ENCODE measurements at regions not wholly inside any gene's neighbourhood (a gene's known extent, or its start where the extent isn't known, plus 50 kb on each side); places are given as distances from the start of the nearest gene placed in this dataset.
"Not testable (repeated sequence)": the region's sequence is repeated elsewhere in the genome, so short reads cannot be mapped to it uniquely, and the experiment has no call there.

- H3K4me1 ChIP-seq (ENCODE audit: insufficient read depth); H3K36me3 ChIP-seq (ENCODE audit: insufficient read depth); H3K4me3 ChIP-seq (ENCODE audit: low read depth, low read length); H3K27ac ChIP-seq (ENCODE audit: low read depth); DNase-seq (ENCODE audit: extremely low spot score): not testable (repeated sequence)
- WGBS = 93% methylated on average over 17 of the region's 17 CpGs
Measured at GRCh38 chr2:242061930-242062329, 192.4 kb downstream of the RTP5 start.

- Histone ChIP-seq H3K4me1 (ENCODE audit: insufficient read depth) (no peaks in the 10 kb centered on the region), H3K27ac (ENCODE audit: low read depth) (no peak overlapping the region), H3K4me3 (ENCODE audit: low read depth, low read length) (no peak overlapping the region), H3K36me3 (ENCODE audit: insufficient read depth) (no peaks in the 10 kb centered on the region)
- WGBS = 46% methylated on average over 2 of the region's 2 CpGs
- no peak for DNase-seq (ENCODE audit: extremely low spot score)
Measured at GRCh38 chr2:242063436-242063835, 193.9 kb downstream of the RTP5 start.

- no peak for DNase-seq (ENCODE audit: extremely low spot score)
- Histone ChIP-seq H3K27ac (ENCODE audit: low read depth) (no peak overlapping the region), H3K36me3 (ENCODE audit: insufficient read depth) (no peaks in the 10 kb centered on the region), H3K4me1 (ENCODE audit: insufficient read depth) (no peaks in the 10 kb centered on the region), H3K4me3 (ENCODE audit: low read depth, low read length) (no peak overlapping the region)
- 80% methylated on average over 7 of the region's 7 CpGs for WGBS
Measured at GRCh38 chr2:242063850-242064249, 194.3 kb downstream of the RTP5 start.

- Histone ChIP-seq H3K27ac (ENCODE audit: low read depth) (no peak overlapping the region), H3K4me3 (ENCODE audit: low read depth, low read length) (no peak overlapping the region), H3K36me3 (ENCODE audit: insufficient read depth) (no peaks in the 10 kb centered on the region), H3K4me1 (ENCODE audit: insufficient read depth) (no peaks in the 10 kb centered on the region)
- DNase-seq (ENCODE audit: extremely low spot score) = no peak
- 78% methylated on average over 19 of the region's 19 CpGs for WGBS
Measured at GRCh38 chr2:242064364-242065250, 195.1 kb downstream of the RTP5 start.

- no peaks in the 10 kb centered on the region for H3K36me3 ChIP-seq (ENCODE audit: insufficient read depth)
- H3K27ac ChIP-seq (ENCODE audit: low read depth) = no peak overlapping the region
- DNase-seq (ENCODE audit: extremely low spot score) = no peak
- no peak overlapping the region for H3K4me3 ChIP-seq (ENCODE audit: low read depth, low read length)
- WGBS = 66% methylated on average over 11 of the region's 11 CpGs
- H3K4me1 ChIP-seq (ENCODE audit: insufficient read depth) = no peaks in the 10 kb centered on the region
Measured at GRCh38 chr2:242065426-242065825, 195.9 kb downstream of the RTP5 start.

- no peak overlapping the region for H3K27ac ChIP-seq (ENCODE audit: low read depth)
- H3K36me3 ChIP-seq (ENCODE audit: insufficient read depth) = no peaks in the 10 kb centered on the region
- no peaks in the 10 kb centered on the region for H3K4me1 ChIP-seq (ENCODE audit: insufficient read depth)
- 85% methylated on average over 7 of the region's 7 CpGs for WGBS
- DNase-seq (ENCODE audit: extremely low spot score) = no peak
- no peak overlapping the region for H3K4me3 ChIP-seq (ENCODE audit: low read depth, low read length)
Measured at GRCh38 chr2:242069018-242069417, 199.5 kb downstream of the RTP5 start.

- H3K4me1 ChIP-seq (ENCODE audit: insufficient read depth); H3K27ac ChIP-seq (ENCODE audit: low read depth); H3K36me3 ChIP-seq (ENCODE audit: insufficient read depth); H3K4me3 ChIP-seq (ENCODE audit: low read depth, low read length); DNase-seq (ENCODE audit: extremely low spot score): not testable (repeated sequence)
- WGBS = 48% methylated on average over 12 of the region's 12 CpGs
Measured at GRCh38 chr2:242069938-242070395, 200.4 kb downstream of the RTP5 start.

- H3K4me3 ChIP-seq (ENCODE audit: low read depth, low read length); DNase-seq (ENCODE audit: extremely low spot score); H3K36me3 ChIP-seq (ENCODE audit: insufficient read depth); H3K4me1 ChIP-seq (ENCODE audit: insufficient read depth); H3K27ac ChIP-seq (ENCODE audit: low read depth): not testable (repeated sequence)
- WGBS = 79% methylated on average over 11 of the region's 11 CpGs
Measured at GRCh38 chr2:242070726-242071125, 201.2 kb downstream of the RTP5 start.

GRCh38 chr2:242071377-242071776, 201.8 kb downstream of the RTP5 start:
- H3K4me1 ChIP-seq (ENCODE audit: insufficient read depth); H3K36me3 ChIP-seq (ENCODE audit: insufficient read depth); H3K4me3 ChIP-seq (ENCODE audit: low read depth, low read length); H3K27ac ChIP-seq (ENCODE audit: low read depth); DNase-seq (ENCODE audit: extremely low spot score): not testable (repeated sequence)
- 76% methylated on average over 7 of the region's 7 CpGs for WGBS

- not testable (repeated sequence) for H3K27ac ChIP-seq (ENCODE audit: low read depth); H3K4me3 ChIP-seq (ENCODE audit: low read depth, low read length); DNase-seq (ENCODE audit: extremely low spot score); H3K4me1 ChIP-seq (ENCODE audit: insufficient read depth); H3K36me3 ChIP-seq (ENCODE audit: insufficient read depth)
- 87% methylated on average over 11 of the region's 11 CpGs for WGBS
Measured at GRCh38 chr2:242071936-242072335, 202.4 kb downstream of the RTP5 start.

- DNase-seq (ENCODE audit: extremely low spot score) = no peak
- WGBS = 46% methylated on average over 2 of the region's 2 CpGs
- Histone ChIP-seq H3K27ac (ENCODE audit: low read depth) (no peak overlapping the region), H3K4me3 (ENCODE audit: low read depth, low read length) (no peak overlapping the region), H3K4me1 (ENCODE audit: insufficient read depth) (no peaks in the 10 kb centered on the region), H3K36me3 (ENCODE audit: insufficient read depth) (no peaks in the 10 kb centered on the region)
Measured at GRCh38 chr2:242075168-242075567, 205.6 kb downstream of the RTP5 start.

- DNase-seq (ENCODE audit: extremely low spot score) = no peak
- H3K36me3 ChIP-seq (ENCODE audit: insufficient read depth) = no peaks in the 10 kb centered on the region
- H3K4me1 ChIP-seq (ENCODE audit: insufficient read depth) = no peaks in the 10 kb centered on the region
- WGBS = 43% methylated on average over 7 of the region's 7 CpGs
- H3K4me3 ChIP-seq (ENCODE audit: low read depth, low read length) = no peak overlapping the region
- H3K27ac ChIP-seq (ENCODE audit: low read depth) = no peak overlapping the region
Measured at GRCh38 chr2:242075696-242076095, 206.2 kb downstream of the RTP5 start.

- not testable (repeated sequence) for H3K27ac ChIP-seq (ENCODE audit: low read depth); H3K4me1 ChIP-seq (ENCODE audit: insufficient read depth); H3K4me3 ChIP-seq (ENCODE audit: low read depth, low read length); H3K36me3 ChIP-seq (ENCODE audit: insufficient read depth); DNase-seq (ENCODE audit: extremely low spot score)
- WGBS = 71% methylated on average over 4 of the region's 4 CpGs
Measured at GRCh38 chr2:242076184-242076583, 206.7 kb downstream of the RTP5 start.

- not testable (repeated sequence) for H3K36me3 ChIP-seq (ENCODE audit: insufficient read depth); DNase-seq (ENCODE audit: extremely low spot score); H3K4me1 ChIP-seq (ENCODE audit: insufficient read depth); H3K4me3 ChIP-seq (ENCODE audit: low read depth, low read length); H3K27ac ChIP-seq (ENCODE audit: low read depth)
- WGBS = 57% methylated on average over 3 of the region's 3 CpGs
Measured at GRCh38 chr2:242078426-242078825, 208.9 kb downstream of the RTP5 start.
